Thyroid gland (tissue), 4 donors: ENCODE measurements at regions not wholly inside any gene's neighbourhood (a gene's known extent, or its start where the extent isn't known, plus 50 kb on each side); places are given as distances from the start of the nearest gene placed in this dataset.

Experiments used
- POLR2A ChIP-seq, 2 donors: fragments of 450-650 bp; IDR thresholded peaks; one replicate each; pipeline ENCODE4 v1.6.1; 2017; ENCODE audit warnings: antibody characterized with exemption in 2 of 2, mild to moderate bottlenecking in 2 of 2, moderate library complexity in 1 of 2
- TF ChIP-seq, protein P1 (sequence below), 6 experiments: fragments of 200-600 bp in 3 of 6; fragments of 450-650 bp in 3 of 6; sonication (generic) in 3 of 6; IDR thresholded peaks; one replicate each; pipeline ENCODE4 v1.5.1; 2016 to 2019; ENCODE audit warnings: antibody characterized with exemption in 6 of 6, mild to moderate bottlenecking in 2 of 6, inconsistent platforms in 1 of 6, moderate library complexity in 1 of 6

DNA sequence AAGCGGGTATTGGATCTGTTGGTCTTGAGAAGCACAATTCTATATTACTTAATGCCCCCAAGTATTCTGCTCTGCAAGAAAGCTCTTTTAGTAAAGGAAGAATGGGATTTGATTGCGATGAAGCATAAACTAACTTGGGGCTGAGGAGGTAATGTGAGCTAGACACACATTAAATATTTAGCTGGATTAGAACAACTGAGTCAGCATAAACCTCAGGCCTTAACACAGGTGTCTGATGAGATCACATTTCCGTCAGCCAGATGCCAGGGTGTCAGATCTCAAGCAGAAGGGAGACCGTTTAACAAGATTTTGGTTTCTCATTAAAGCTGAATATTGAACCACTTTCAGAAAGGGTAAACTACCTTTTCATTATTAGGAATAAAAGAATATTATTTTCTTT, 94.5 kb downstream of the GYPC start:
- TF ChIP-seq, protein P1, sequence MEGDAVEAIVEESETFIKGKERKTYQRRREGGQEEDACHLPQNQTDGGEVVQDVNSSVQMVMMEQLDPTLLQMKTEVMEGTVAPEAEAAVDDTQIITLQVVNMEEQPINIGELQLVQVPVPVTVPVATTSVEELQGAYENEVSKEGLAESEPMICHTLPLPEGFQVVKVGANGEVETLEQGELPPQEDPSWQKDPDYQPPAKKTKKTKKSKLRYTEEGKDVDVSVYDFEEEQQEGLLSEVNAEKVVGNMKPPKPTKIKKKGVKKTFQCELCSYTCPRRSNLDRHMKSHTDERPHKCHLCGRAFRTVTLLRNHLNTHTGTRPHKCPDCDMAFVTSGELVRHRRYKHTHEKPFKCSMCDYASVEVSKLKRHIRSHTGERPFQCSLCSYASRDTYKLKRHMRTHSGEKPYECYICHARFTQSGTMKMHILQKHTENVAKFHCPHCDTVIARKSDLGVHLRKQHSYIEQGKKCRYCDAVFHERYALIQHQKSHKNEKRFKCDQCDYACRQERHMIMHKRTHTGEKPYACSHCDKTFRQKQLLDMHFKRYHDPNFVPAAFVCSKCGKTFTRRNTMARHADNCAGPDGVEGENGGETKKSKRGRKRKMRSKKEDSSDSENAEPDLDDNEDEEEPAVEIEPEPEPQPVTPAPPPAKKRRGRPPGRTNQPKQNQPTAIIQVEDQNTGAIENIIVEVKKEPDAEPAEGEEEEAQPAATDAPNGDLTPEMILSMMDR (IDR thresholded peaks at IDR 0.05) = no peak
- TF ChIP-seq POLR2A (IDR thresholded peaks at IDR 0.05) = no peak
